C4-2B (cell line): ENCODE measurements at regions not wholly inside any gene's neighbourhood (a gene's known extent, or its start where the extent isn't known, plus 50 kb on each side); places are given as distances from the start of the nearest gene placed in this dataset.

Experiments used
- H3K27ac ChIP-seq: fragments of 450-650 bp; 2 replicates; pipeline ENCODE4 v1.5.1; 2017
- CTCF ChIP-seq: fragments of 450-650 bp; conservative IDR thresholded peaks from 2 replicates; pipeline ENCODE4 v1.5.1; 2017; ENCODE audit warnings: mild to moderate bottlenecking
- ZFX ChIP-seq: fragments of 450-650 bp; IDR thresholded peaks from 2 replicates; pipeline ENCODE4 v1.6.1; 2017

- TF ChIP-seq CTCF: no peak
- TF ChIP-seq ZFX: no peak
- H3K27ac ChIP-seq: no peak overlapping the region
Measured at GRCh38 chr18:7369006-7369405, 138.1 kb downstream of the LRRC30 start.

- no peak overlapping the region for H3K27ac ChIP-seq
- TF ChIP-seq ZFX (no peak), CTCF (no peak)
Measured at GRCh38 chr18:7370375-7370774, 139.5 kb downstream of the LRRC30 start.

DNA sequence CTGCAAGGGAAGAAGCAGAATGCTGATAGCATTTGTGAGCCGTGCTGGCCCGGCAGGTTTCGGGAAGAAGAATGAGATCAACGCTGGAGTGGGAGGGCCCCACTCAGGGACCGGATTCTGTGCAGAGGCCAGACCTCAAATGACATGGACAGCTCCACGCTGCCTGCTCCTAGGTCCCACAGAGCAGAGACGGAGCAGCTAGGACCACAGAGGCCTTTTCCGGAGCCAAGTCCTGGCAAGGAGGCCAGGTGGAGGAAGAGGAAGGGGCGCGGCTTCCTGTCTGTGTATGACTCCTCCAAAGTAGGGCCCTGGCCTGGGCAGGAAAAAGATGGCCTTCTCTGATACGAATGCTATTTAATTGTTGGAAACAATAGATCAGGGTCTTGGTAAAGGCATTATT, 139.9 kb downstream of the LRRC30 start:
- TF ChIP-seq ZFX (no peak), CTCF (no peak)
- H3K27ac ChIP-seq: no peak overlapping the region

DNA sequence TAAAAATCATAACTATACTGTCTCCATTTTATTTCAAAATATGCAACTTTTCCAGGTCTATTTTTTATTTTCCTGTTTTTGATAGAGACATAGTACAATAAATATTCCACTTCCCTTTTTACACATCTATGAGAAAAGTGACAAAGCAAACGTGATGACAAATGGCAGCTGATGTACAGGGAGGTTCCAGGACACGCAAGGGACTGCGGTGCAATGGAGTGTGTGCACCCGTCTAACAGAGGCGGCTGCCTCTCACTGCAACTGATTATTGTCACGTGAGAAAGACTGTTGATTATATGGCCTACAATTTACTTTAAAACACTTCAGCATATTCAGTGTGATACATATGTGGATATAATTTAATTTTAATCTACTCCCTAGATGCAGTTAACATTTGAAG, 142.6 kb downstream of the LRRC30 start:
- no peak overlapping the region for H3K27ac ChIP-seq
- TF ChIP-seq ZFX: no peak
- no peak for TF ChIP-seq CTCF

- TF ChIP-seq CTCF (no peak), ZFX (no peak)
- H3K27ac ChIP-seq: no peak overlapping the region
Measured at GRCh38 chr18:7381307-7381706, 150.4 kb downstream of the LRRC30 start.

DNA sequence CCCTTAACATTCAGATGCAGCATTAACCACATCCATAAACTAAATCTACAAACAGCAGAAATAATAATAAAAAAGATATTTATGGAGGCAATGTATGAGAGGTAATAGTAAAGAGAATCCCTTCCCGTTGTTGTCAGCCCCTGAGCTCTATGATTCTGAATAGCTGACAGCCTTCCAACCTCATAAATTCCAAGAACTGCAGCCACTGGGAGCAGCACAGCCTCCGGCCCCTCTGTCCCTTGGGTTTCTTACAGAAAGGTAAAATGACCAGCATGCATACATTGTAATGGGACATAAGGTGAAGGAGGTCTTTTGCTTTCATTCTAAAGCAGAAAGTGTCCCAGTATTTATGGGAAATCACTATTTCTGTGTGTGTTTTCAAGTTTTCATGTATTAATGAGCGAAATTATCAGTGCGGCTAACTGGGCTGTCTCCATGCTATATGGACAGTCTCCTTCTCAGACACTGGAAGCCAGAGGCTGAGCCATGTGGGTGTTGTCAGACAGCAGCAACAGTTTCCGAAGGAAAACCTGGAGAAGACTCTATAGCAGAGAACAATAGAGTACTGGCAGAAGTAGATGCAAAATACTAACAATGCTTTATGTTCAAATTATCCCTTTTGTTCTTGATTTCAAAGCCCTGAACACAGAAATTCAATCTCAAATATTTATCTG, 151.6 kb downstream of the LRRC30 start:
- H3K27ac ChIP-seq: no peak overlapping the region
- TF ChIP-seq ZFX: no peak

- no peak overlapping the region for H3K27ac ChIP-seq
- TF ChIP-seq ZFX (no peak), CTCF (no peak)
Measured at GRCh38 chr18:7383002-7383980, 152.4 kb downstream of the LRRC30 start.
